SK-N-SH (cell line): ENCODE measurements at regions not wholly inside any gene's neighbourhood (a gene's known extent, or its start where the extent isn't known, plus 50 kb on each side); places are given as distances from the start of the nearest gene placed in this dataset.
"Not testable (repeated sequence)": the region's sequence is repeated elsewhere in the genome, so short reads cannot be mapped to it uniquely, and the experiment has no call there.

Experiments
- CTCF ChIA-PET: fragments of 300-600, 350-600 bp; formaldehyde crosslinking; extraction: SDS; loops from one replicate; lab custom pipeline; 2021; lab: Yijun Ruan, JAX
- POLR2A ChIA-PET: fragments of 350-600 bp; sonication (Branson Sonifier 250); formaldehyde crosslinking; extraction: SDS; loops from one replicate; lab custom pipeline; 2020; ENCODE audit warnings: antibody characterized with exemption, inconsistent platforms; lab: Yijun Ruan, JAX
- DNase-seq: peaks from one replicate; pipeline ENCODE4 v3.0.0; 2012
- H2AFZ ChIP-seq: fragments of 200-600 bp; sonication (generic); 2 replicates; pipeline ENCODE4 v1.8.1; 2016; ENCODE audit warnings: antibody characterized with exemption, mild to moderate bottlenecking, low read depth
- H3F3A ChIP-seq: fragments of 200-600 bp; sonication (generic); replicated peaks from 2 replicates; pipeline ENCODE3; 2016; ENCODE audit warnings: antibody characterized with exemption, mild to moderate bottlenecking; ENCODE audit not compliant: insufficient read depth
- H3K27ac ChIP-seq, 2 experiments: fragments of 200-500 bp in 1 of 2; fragments of 200-600 bp in 1 of 2; sonication (Bioruptor generic) in 1 of 2; sonication (generic), shearing (Covaris generic) in 1 of 2; 2 replicates each; pipeline versions ENCODE4 v1.5.1 to v1.6.1; 2014 to 2016; ENCODE audit warnings: low read depth in 2 of 2, inconsistent platforms in 1 of 2, low read length in 1 of 2, mild to moderate bottlenecking in 1 of 2, mixed read lengths in 1 of 2
- H3K27me3 ChIP-seq: fragments of 200-600 bp; sonication (generic), shearing (Covaris generic); 2 replicates; pipeline ENCODE4 v1.6.1; 2016; ENCODE audit warnings: mixed run types; ENCODE audit not compliant: insufficient read depth
- H3K36me3 ChIP-seq, 2 experiments: fragments of 200-500 bp in 1 of 2; fragments of 200-600 bp in 1 of 2; sonication (Bioruptor generic) in 1 of 2; sonication (generic) in 1 of 2; replicated peaks in 1 of 2; 2 replicates each; pipeline versions ENCODE3 to v1.5.1; 2014 to 2016; ENCODE audit warnings: low read length in 1 of 2, mild to moderate bottlenecking in 1 of 2; ENCODE audit not compliant: insufficient read depth in 2 of 2, control insufficient read depth in 1 of 2
- H3K4me1 ChIP-seq, 2 experiments: fragments of 200-500 bp in 1 of 2; fragments of 200-600 bp in 1 of 2; sonication (Bioruptor generic) in 1 of 2; sonication (generic), shearing (Covaris generic) in 1 of 2; 2 replicates each; pipeline versions ENCODE4 v1.5.1 to v1.6.1; 2014 to 2016; ENCODE audit warnings: low read depth in 1 of 2, low read length in 1 of 2, mixed run types in 1 of 2; ENCODE audit not compliant: insufficient read depth in 2 of 2, control insufficient read depth in 1 of 2
- H3K4me2 ChIP-seq: fragments of 200-600 bp; sonication (generic), shearing (Covaris generic); 2 replicates; pipeline ENCODE4 v1.6.1; 2017; ENCODE audit warnings: mixed run types
- H3K4me3 ChIP-seq, 2 experiments: fragments of 200-500 bp in 1 of 2; fragments of 200-600 bp in 1 of 2; sonication (Bioruptor generic) in 1 of 2; sonication (generic), shearing (Covaris generic) in 1 of 2; 2 replicates each; pipeline versions ENCODE4 v1.5.1 to v1.8.1; 2014 to 2016; ENCODE audit warnings: low read depth in 2 of 2, inconsistent platforms in 1 of 2, low read length in 1 of 2, mild to moderate bottlenecking in 1 of 2, mixed read lengths in 1 of 2, moderate library complexity in 1 of 2
- H3K79me2 ChIP-seq: fragments of 200-600 bp; sonication (generic); 2 replicates; pipeline ENCODE4 v1.8.1; 2017; ENCODE audit warnings: mild to moderate bottlenecking; ENCODE audit not compliant: insufficient read depth
- H3K9ac ChIP-seq: fragments of 200-600 bp; sonication (generic); 2 replicates; pipeline ENCODE4 v1.6.1; 2017; ENCODE audit warnings: mixed run types
- H3K9me2 ChIP-seq: fragments of 200-600 bp; sonication (generic); 2 replicates; pipeline ENCODE4 v1.6.1; 2017; ENCODE audit warnings: mixed run types
- H3K9me3 ChIP-seq: fragments of 200-600 bp; sonication (generic); 2 replicates; pipeline ENCODE4 v1.6.1; 2017; ENCODE audit warnings: mixed run types, mild to moderate bottlenecking, moderate library complexity
- H4K20me1 ChIP-seq: fragments of 200-600 bp; sonication (generic); 2 replicates; pipeline ENCODE4 v1.6.1; 2017; ENCODE audit warnings: mild to moderate bottlenecking, mixed run types; ENCODE audit not compliant: insufficient read depth
- CTCF ChIP-seq: fragments of 200-600 bp; sonication (generic); IDR thresholded peaks from 2 replicates; pipeline ENCODE4 v1.6.1; 2017; ENCODE audit warnings: antibody characterized with exemption, mild to moderate bottlenecking, moderate library complexity
- FOSL2 ChIP-seq: IDR thresholded peaks from 2 replicates; pipeline ENCODE4 v1.4.0; 2012; ENCODE audit warnings: low read depth, mild to moderate bottlenecking, moderate library complexity, borderline replicate concordance
- FOXJ3 ChIP-seq: sonication (generic); formaldehyde crosslinking; IDR thresholded peaks from 2 replicates; pipeline ENCODE4 v1.5.1; 2020; ENCODE audit warnings: mild to moderate bottlenecking, missing genetic modification reagents
- GABPA ChIP-seq: IDR thresholded peaks from 2 replicates; pipeline ENCODE4 v1.4.0; 2012; ENCODE audit warnings: low read depth, mild to moderate bottlenecking
- IRF3 ChIP-seq: fragments of 150-350 bp; IDR thresholded peaks from 2 replicates; pipeline ENCODE4 v1.6.1; 2016; ENCODE audit warnings: mild to moderate bottlenecking, low read depth, low read length
- JUND ChIP-seq: IDR thresholded peaks from 2 replicates; pipeline ENCODE4 v1.4.0; 2012
- RAD21 ChIP-seq: IDR thresholded peaks from 2 replicates; pipeline ENCODE4 v1.6.1; 2012; ENCODE audit warnings: mild to moderate bottlenecking, low read length
- SMC3 ChIP-seq: IDR thresholded peaks from 2 replicates; pipeline ENCODE4 v1.6.1; 2012; ENCODE audit warnings: low read depth, low read length, improper control_type of control experiment
- TCF12 ChIP-seq: IDR thresholded peaks from 2 replicates; pipeline ENCODE4 v1.4.0; 2012
- TEAD4 ChIP-seq: IDR thresholded peaks from 2 replicates; pipeline ENCODE4 v1.4.0; 2012; ENCODE audit warnings: mild to moderate bottlenecking, borderline replicate concordance; ENCODE audit not compliant: insufficient read depth
- USF1 ChIP-seq: IDR thresholded peaks from 2 replicates; pipeline ENCODE4 v1.4.0; 2012; ENCODE audit warnings: low read depth, borderline replicate concordance
- WGBS: methylation state at CpG from one replicate; pipeline ENCODE4 v1.1.6; 2017; ENCODE audit warnings: low lambda C conversion rate; 5-methylcytosine and 5-hydroxymethylcytosine counted together

- no peak for TF ChIP-seq CTCF
- TF ChIP-seq GABPA = no peak
- TF ChIP-seq SMC3 = no peak
- no peak for TF ChIP-seq IRF3
- TF ChIP-seq FOSL2 = no peak
- no peak for TF ChIP-seq USF1
- TF ChIP-seq FOXJ3 (CRISPR knock-in tag) = no peak
- no peak for TF ChIP-seq RAD21
- TF ChIP-seq TCF12 = no peak
These were observed 425.1 kb downstream of the ACTL7B start (continued) for GRCh38 chr9:108430655-108431054.

GRCh38 chr9:108427751-108428150 lies 428.0 kb downstream of the ACTL7B start:
- CTCF ChIA-PET = no interaction called here
- no peak for TF ChIP-seq GABPA
- no peak for TF ChIP-seq TEAD4
- no peak for TF ChIP-seq FOXJ3 (CRISPR knock-in tag)
- no peak for TF ChIP-seq JUND
- no peak for TF ChIP-seq USF1
- no peak for TF ChIP-seq TCF12
- Histone ChIP-seq H3K27me3 (no peaks in the 10 kb centered on the region), H4K20me1 (no peaks in the 10 kb centered on the region), H3K36me3 (peaks cover 0 to 4% of the 10 kb centered on the region in 2 experiments), H3K4me1 (no peaks in the 10 kb centered on the region), H3K4me2 (no peak overlapping the region), H3K79me2 (no peaks in the 10 kb centered on the region), H3F3A (no peaks in the 10 kb centered on the region), H3K4me3 (no peak overlapping the region), H2AFZ (no peak overlapping the region), H3K9ac (no peak overlapping the region), H3K27ac (no peak overlapping the region), H3K9me2 (no peaks in the 10 kb centered on the region), H3K9me3 (peaks cover 9% of the 10 kb centered on the region; the same call in 1 of the 2 replicates)
- DNase-seq = no peak
- WGBS = 48% methylated on average over 3 of the region's 3 CpGs
- POLR2A ChIA-PET = no interaction called here

- POLR2A ChIA-PET, H3K9ac ChIP-seq: not testable (repeated sequence)
These were observed 429.3 kb downstream of the ACTL7B start for GRCh38 chr9:108426421-108426940.

More at GRCh38 chr9:108426421-108426940, 429.3 kb downstream of the ACTL7B start:
- not testable (repeated sequence) for H2AFZ ChIP-seq, H3K27ac ChIP-seq, H3K4me1 ChIP-seq, H3K79me2 ChIP-seq, H4K20me1 ChIP-seq, H3K9me2 ChIP-seq, H3F3A ChIP-seq, H3K36me3 ChIP-seq, H3K4me3 ChIP-seq, DNase-seq, H3K27me3 ChIP-seq, H3K4me2 ChIP-seq, H3K9me3 ChIP-seq
- CTCF ChIA-PET = interaction anchor here (0.6 to 0.7 kb wide), 2 partner anchors 18 to 912 kb away, joined by 3 to 4 read pairs; no protein-coding TSS in a partner anchor
- 29% methylated on average over 3 of the region's 3 CpGs for WGBS
